ENCODE measurements at regions not wholly inside any gene's neighbourhood (a gene's known extent, or its start where the extent isn't known, plus 50 kb on each side); places are given as distances from the start of the nearest gene placed in this dataset.
A peak's percentile ranks its signal among the peaks of the same experiment; 100 is the strongest.

- no peaks in the 10 kb centered on the region for H3K27me3 ChIP-seq (ENCODE audit: control insufficient read depth in 3 of 3, insufficient read depth in 3 of 3, low read depth in 1 of 3, low read length in 3 of 3)
- H3K4me1 ChIP-seq (ENCODE audit: control insufficient read depth in 2 of 2, insufficient read depth in 1 of 2, low read depth in 1 of 2, low read length in 2 of 2): peaks cover 14 to 22% of the 10 kb centered on the region in 2 donors
- no peak overlapping the region for H3K14ac ChIP-seq (ENCODE audit: low read length)
- no peak overlapping the region for H3K4ac ChIP-seq (ENCODE audit: low read length)
- H2BK15ac ChIP-seq (ENCODE audit: low read length): no peak overlapping the region
- H3K79me1 ChIP-seq (ENCODE audit: low read depth, low read length): no peaks in the 10 kb centered on the region
- no peak overlapping the region for H2BK12ac ChIP-seq (ENCODE audit: low read length)
- H3K23ac ChIP-seq (ENCODE audit: low read depth, low read length, poor library complexity): no peak overlapping the region
- H2BK120ac ChIP-seq (ENCODE audit: low read depth, low read length): no peak overlapping the region
- H3K4me2 ChIP-seq (ENCODE audit: insufficient read depth, low read length, poor library complexity, severe bottlenecking): no peak overlapping the region
- H3K18ac ChIP-seq (ENCODE audit: low read length): no peak overlapping the region
- WGBS, 2 donors (ENCODE audit: extremely low coverage in 2 of 2, insufficient read length in 2 of 2, insufficient replicate concordance in 1 of 2): no CpG with 5 or more reads among the region's 7 CpGs
- H3K9me3 ChIP-seq (replicated peaks in 1 of 2; ENCODE audit: control insufficient read depth in 2 of 2, insufficient read depth in 1 of 2, low read depth in 1 of 2, low read length in 2 of 2): no peaks in the 10 kb centered on the region
- no peak overlapping the region for H3K9ac ChIP-seq (ENCODE audit: low read depth, low read length, poor library complexity)
- H4K8ac ChIP-seq (ENCODE audit: low read depth, low read length): no peak overlapping the region
- H3K36me3 ChIP-seq (replicated peaks in 1 of 2; ENCODE audit: control insufficient read depth in 2 of 2, insufficient read depth in 2 of 2, low read length in 2 of 2): no peaks in the 10 kb centered on the region
- H3K27ac ChIP-seq (replicated peaks; ENCODE audit: low read length): no peak overlapping the region
- H2AK5ac ChIP-seq (ENCODE audit: low read depth, low read length): no peak overlapping the region
- no peak overlapping the region for H4K91ac ChIP-seq (ENCODE audit: low read depth, low read length, poor library complexity)
- no peak overlapping the region for H2BK5ac ChIP-seq (ENCODE audit: low read length)
- no peak overlapping the region for H3K4me3 ChIP-seq (ENCODE audit: low read length in 2 of 2)
- no peak overlapping the region for H2AFZ ChIP-seq (ENCODE audit: low read length)
- DNase-seq (ENCODE audit: low spot score): no peak
These were observed 251.4 kb upstream of the HABP2 start for GRCh38 chr10:113301342-113301984.

GRCh38 chr10:113302062-113302461 lies 250.8 kb upstream of the HABP2 start:
- H3K23ac ChIP-seq (ENCODE audit: low read depth, low read length, poor library complexity): no peak overlapping the region
- no peak overlapping the region for H4K8ac ChIP-seq (ENCODE audit: low read depth, low read length)

GRCh38 chr10:113303544-113304146 lies 249.2 kb upstream of the HABP2 start:
- Histone ChIP-seq H2AFZ (ENCODE audit: low read length) (peak overlapping the region; percentile 54), H3K23ac (ENCODE audit: low read depth, low read length, poor library complexity) (no peak overlapping the region), H3K9ac (ENCODE audit: low read depth, low read length, poor library complexity) (no peak overlapping the region), H3K27ac (replicated peaks; ENCODE audit: low read length) (no peak overlapping the region), H2AK5ac (ENCODE audit: low read depth, low read length) (no peak overlapping the region), H3K4me2 (ENCODE audit: insufficient read depth, low read length, poor library complexity, severe bottlenecking) (no peak overlapping the region), H3K4me3 (ENCODE audit: low read length in 2 of 2) (no peak overlapping the region), H3K4ac (ENCODE audit: low read length) (no peak overlapping the region), H3K14ac (ENCODE audit: low read length) (no peak overlapping the region), H3K18ac (ENCODE audit: low read length) (no peak overlapping the region), H2BK120ac (ENCODE audit: low read depth, low read length) (no peak overlapping the region), H2BK12ac (ENCODE audit: low read length) (no peak overlapping the region), H4K8ac (ENCODE audit: low read depth, low read length) (no peak overlapping the region), H2BK15ac (ENCODE audit: low read length) (no peak overlapping the region), H4K91ac (ENCODE audit: low read depth, low read length, poor library complexity) (no peak overlapping the region), H3K36me3 (replicated peaks in 1 of 2; ENCODE audit: control insufficient read depth in 2 of 2, insufficient read depth in 2 of 2, low read length in 2 of 2) (no peaks in the 10 kb centered on the region), H3K79me1 (ENCODE audit: low read depth, low read length) (no peaks in the 10 kb centered on the region), H3K27me3 (ENCODE audit: control insufficient read depth in 3 of 3, insufficient read depth in 3 of 3, low read depth in 1 of 3, low read length in 3 of 3) (no peaks in the 10 kb centered on the region), H3K9me3 (replicated peaks in 1 of 2; ENCODE audit: control insufficient read depth in 2 of 2, insufficient read depth in 1 of 2, low read depth in 1 of 2, low read length in 2 of 2) (no peaks in the 10 kb centered on the region), H3K4me1 (ENCODE audit: control insufficient read depth in 2 of 2, insufficient read depth in 1 of 2, low read depth in 1 of 2, low read length in 2 of 2) (peaks cover 15 to 20% of the 10 kb centered on the region in 2 donors), H2BK5ac (ENCODE audit: low read length) (no peak overlapping the region)
- DNase-seq (ENCODE audit: low spot score): no peak
- WGBS, 2 donors (ENCODE audit: extremely low coverage in 2 of 2, insufficient read length in 2 of 2, insufficient replicate concordance in 1 of 2): no CpG with 5 or more reads among the region's 7 CpGs

More at GRCh38 chr10:113302062-113302461, 250.8 kb upstream of the HABP2 start:
- no peak for DNase-seq (ENCODE audit: low spot score)
- Histone ChIP-seq H3K9me3 (replicated peaks in 1 of 2; ENCODE audit: control insufficient read depth in 2 of 2, insufficient read depth in 1 of 2, low read depth in 1 of 2, low read length in 2 of 2) (no peaks in the 10 kb centered on the region), H3K4me1 (ENCODE audit: control insufficient read depth in 2 of 2, insufficient read depth in 1 of 2, low read depth in 1 of 2, low read length in 2 of 2) (peaks cover 14 to 21% of the 10 kb centered on the region in 2 donors), H3K79me1 (ENCODE audit: low read depth, low read length) (no peaks in the 10 kb centered on the region), H3K4ac (ENCODE audit: low read length) (no peak overlapping the region), H3K27ac (replicated peaks; ENCODE audit: low read length) (no peak overlapping the region), H2BK120ac (ENCODE audit: low read depth, low read length) (no peak overlapping the region), H3K9ac (ENCODE audit: low read depth, low read length, poor library complexity) (no peak overlapping the region), H3K4me3 (ENCODE audit: low read length in 2 of 2) (no peak overlapping the region), H3K27me3 (ENCODE audit: control insufficient read depth in 3 of 3, insufficient read depth in 3 of 3, low read depth in 1 of 3, low read length in 3 of 3) (no peaks in the 10 kb centered on the region), H3K36me3 (replicated peaks in 1 of 2; ENCODE audit: control insufficient read depth in 2 of 2, insufficient read depth in 2 of 2, low read length in 2 of 2) (no peaks in the 10 kb centered on the region), H3K4me2 (ENCODE audit: insufficient read depth, low read length, poor library complexity, severe bottlenecking) (no peak overlapping the region), H2BK5ac (ENCODE audit: low read length) (no peak overlapping the region), H3K14ac (ENCODE audit: low read length) (no peak overlapping the region), H3K18ac (ENCODE audit: low read length) (no peak overlapping the region), H2BK15ac (ENCODE audit: low read length) (no peak overlapping the region), H2AFZ (ENCODE audit: low read length) (peak overlapping the region; percentile 6), H4K91ac (ENCODE audit: low read depth, low read length, poor library complexity) (no peak overlapping the region), H2AK5ac (ENCODE audit: low read depth, low read length) (no peak overlapping the region), H2BK12ac (ENCODE audit: low read length) (no peak overlapping the region)
- WGBS, 2 donors (ENCODE audit: extremely low coverage in 2 of 2, insufficient read length in 2 of 2, insufficient replicate concordance in 1 of 2): no CpG with 5 or more reads among the region's 3 CpGs

GRCh38 chr10:113304726-113305125 lies 248.1 kb upstream of the HABP2 start:
- H3K14ac ChIP-seq (ENCODE audit: low read length): no peak overlapping the region
- no peaks in the 10 kb centered on the region for H3K27me3 ChIP-seq (ENCODE audit: control insufficient read depth in 3 of 3, insufficient read depth in 3 of 3, low read depth in 1 of 3, low read length in 3 of 3)
- DNase-seq (ENCODE audit: low spot score): no peak
- H3K4me1 ChIP-seq (ENCODE audit: control insufficient read depth in 2 of 2, insufficient read depth in 1 of 2, low read depth in 1 of 2, low read length in 2 of 2): peaks cover 24 to 28% of the 10 kb centered on the region in 2 donors
- H3K79me1 ChIP-seq (ENCODE audit: low read depth, low read length): no peaks in the 10 kb centered on the region
- no CpG with 5 or more reads among the region's 5 CpGs for WGBS, 2 donors (ENCODE audit: extremely low coverage in 2 of 2, insufficient read length in 2 of 2, insufficient replicate concordance in 1 of 2)
- no peak overlapping the region for H4K91ac ChIP-seq (ENCODE audit: low read depth, low read length, poor library complexity)
- no peak overlapping the region for H2BK120ac ChIP-seq (ENCODE audit: low read depth, low read length)
- no peaks in the 10 kb centered on the region for H3K9me3 ChIP-seq (replicated peaks in 1 of 2; ENCODE audit: control insufficient read depth in 2 of 2, insufficient read depth in 1 of 2, low read depth in 1 of 2, low read length in 2 of 2)
- H3K27ac ChIP-seq (replicated peaks; ENCODE audit: low read length): no peak overlapping the region
- H2BK15ac ChIP-seq (ENCODE audit: low read length): no peak overlapping the region
- H3K9ac ChIP-seq (ENCODE audit: low read depth, low read length, poor library complexity): no peak overlapping the region
- H2AFZ ChIP-seq (ENCODE audit: low read length): no peak overlapping the region
- no peak overlapping the region for H2AK5ac ChIP-seq (ENCODE audit: low read depth, low read length)
- no peak overlapping the region for H4K8ac ChIP-seq (ENCODE audit: low read depth, low read length)
- H3K18ac ChIP-seq (ENCODE audit: low read length): peak overlapping the region; percentile 4
- no peak overlapping the region for H3K4me2 ChIP-seq (ENCODE audit: insufficient read depth, low read length, poor library complexity, severe bottlenecking)
- no peak overlapping the region for H3K4me3 ChIP-seq (ENCODE audit: low read length in 2 of 2)
- H3K36me3 ChIP-seq (replicated peaks in 1 of 2; ENCODE audit: control insufficient read depth in 2 of 2, insufficient read depth in 2 of 2, low read length in 2 of 2): no peaks in the 10 kb centered on the region
- no peak overlapping the region for H3K23ac ChIP-seq (ENCODE audit: low read depth, low read length, poor library complexity)
- H3K4ac ChIP-seq (ENCODE audit: low read length): no peak overlapping the region
- H2BK5ac ChIP-seq (ENCODE audit: low read length): no peak overlapping the region
- H2BK12ac ChIP-seq (ENCODE audit: low read length): no peak overlapping the region

Measured in neuronal stem cell (in vitro differentiated cells).